ENCODE measurements at regions not wholly inside any gene's neighbourhood (a gene's known extent, or its start where the extent isn't known, plus 50 kb on each side); places are given as distances from the start of the nearest gene placed in this dataset.
"Not testable (repeated sequence)": the region's sequence is repeated elsewhere in the genome, so short reads cannot be mapped to it uniquely, and the experiment has no call there.

DNA sequence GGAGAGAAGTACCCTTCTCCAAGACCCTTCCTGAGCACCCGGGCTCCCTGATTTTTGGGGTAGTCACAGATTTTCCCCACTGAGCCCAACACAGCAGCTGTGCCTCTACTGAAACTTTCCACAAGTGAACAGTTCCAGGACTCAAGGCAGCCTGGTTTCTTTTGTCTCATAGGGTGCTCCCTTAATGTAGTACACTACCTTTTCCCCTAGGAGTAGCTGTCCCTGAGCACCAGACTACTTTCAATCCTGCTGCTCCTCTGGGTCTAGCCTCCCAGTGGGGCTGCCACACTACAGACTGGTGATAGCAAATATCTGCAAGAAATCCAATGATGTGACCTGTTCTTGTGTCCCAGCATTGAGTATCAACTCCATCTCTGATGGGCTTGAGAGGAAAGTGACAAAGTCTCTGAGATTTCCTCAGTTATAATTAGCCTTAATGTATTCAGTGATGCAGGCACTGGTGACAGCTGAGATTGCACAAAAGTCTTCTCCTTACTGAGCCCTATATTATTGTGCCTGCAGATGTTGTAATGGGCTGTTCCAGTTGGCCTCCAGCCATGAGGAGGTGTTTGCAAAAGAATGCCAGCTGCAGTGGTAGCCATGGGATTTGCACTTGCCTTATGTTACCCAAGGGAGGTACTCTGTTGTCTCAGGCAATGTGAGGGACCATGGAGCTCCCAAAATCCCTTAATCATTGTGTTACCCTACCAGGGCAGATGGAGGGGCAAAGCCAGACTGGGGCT is 1802.5 kb downstream of the EFNA5 start:
- no peak overlapping the region for H3K4me3 ChIP-seq
- TF ChIP-seq, protein P1, sequence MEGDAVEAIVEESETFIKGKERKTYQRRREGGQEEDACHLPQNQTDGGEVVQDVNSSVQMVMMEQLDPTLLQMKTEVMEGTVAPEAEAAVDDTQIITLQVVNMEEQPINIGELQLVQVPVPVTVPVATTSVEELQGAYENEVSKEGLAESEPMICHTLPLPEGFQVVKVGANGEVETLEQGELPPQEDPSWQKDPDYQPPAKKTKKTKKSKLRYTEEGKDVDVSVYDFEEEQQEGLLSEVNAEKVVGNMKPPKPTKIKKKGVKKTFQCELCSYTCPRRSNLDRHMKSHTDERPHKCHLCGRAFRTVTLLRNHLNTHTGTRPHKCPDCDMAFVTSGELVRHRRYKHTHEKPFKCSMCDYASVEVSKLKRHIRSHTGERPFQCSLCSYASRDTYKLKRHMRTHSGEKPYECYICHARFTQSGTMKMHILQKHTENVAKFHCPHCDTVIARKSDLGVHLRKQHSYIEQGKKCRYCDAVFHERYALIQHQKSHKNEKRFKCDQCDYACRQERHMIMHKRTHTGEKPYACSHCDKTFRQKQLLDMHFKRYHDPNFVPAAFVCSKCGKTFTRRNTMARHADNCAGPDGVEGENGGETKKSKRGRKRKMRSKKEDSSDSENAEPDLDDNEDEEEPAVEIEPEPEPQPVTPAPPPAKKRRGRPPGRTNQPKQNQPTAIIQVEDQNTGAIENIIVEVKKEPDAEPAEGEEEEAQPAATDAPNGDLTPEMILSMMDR (IDR thresholded peaks at IDR 0.05; ENCODE audit: control extremely low read depth, extremely low read depth) = no peak
- H3K9ac ChIP-seq (ENCODE audit: insufficient read depth in 1 of 2, low read length in 2 of 2) = no peak overlapping the region
- peak; percentile 19 for ATAC-seq (ENCODE audit: insufficient read depth, low FRiP score)
- H3K36me3 ChIP-seq (ENCODE audit: control insufficient read depth in 4 of 4, insufficient read depth in 4 of 4, low read length in 4 of 4) = no peaks in the 10 kb centered on the region
- H3K4me1 ChIP-seq (ENCODE audit: control insufficient read depth in 5 of 5, insufficient read depth in 5 of 5, low read length in 5 of 5) = peaks cover 0 to 3% (median 0%) of the 10 kb centered on the region in 5 donors
- H3K27ac ChIP-seq (ENCODE audit: low read depth in 1 of 2, low read length in 1 of 2) = no peak overlapping the region
- peaks cover 0 to 9% (median 3%) of the 10 kb centered on the region in 4 donors for H3K9me3 ChIP-seq (ENCODE audit: control insufficient read depth in 4 of 4, insufficient read depth in 3 of 4, low read length in 3 of 4)
- DNase-seq = peak; percentile 57 to 77 (median 74)
- no peaks in the 10 kb centered on the region for H3K27me3 ChIP-seq (ENCODE audit: control insufficient read depth in 3 of 3, insufficient read depth in 3 of 3, low read length in 2 of 3)
- WGBS, 2 donors = 93% methylated on average over 1 of the region's 1 CpG

DNA sequence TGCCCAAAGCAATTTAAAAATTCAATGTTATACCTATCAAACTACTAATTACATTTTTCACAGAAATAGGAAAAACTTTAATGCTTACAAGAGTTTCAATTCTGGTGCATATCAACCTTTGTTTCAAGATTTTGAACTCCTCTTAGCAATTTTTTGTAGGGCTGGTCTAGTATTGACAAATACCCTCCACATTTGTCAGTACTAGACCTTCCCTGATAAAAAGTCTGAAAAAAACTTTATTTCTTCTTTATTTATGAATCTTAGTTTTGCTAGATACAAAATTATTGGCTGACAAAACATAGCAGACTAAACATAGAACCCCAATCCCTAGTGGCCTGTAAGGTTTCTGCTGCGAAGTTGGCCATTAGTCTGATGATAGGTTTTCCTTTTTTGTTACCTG is 1804.9 kb downstream of the EFNA5 start:
- H3K27me3 ChIP-seq (ENCODE audit: control insufficient read depth in 3 of 3, insufficient read depth in 3 of 3, low read length in 2 of 3) = no peaks in the 10 kb centered on the region
- no peak overlapping the region for H3K9ac ChIP-seq (ENCODE audit: insufficient read depth in 1 of 2, low read length in 2 of 2)
- H3K9me3 ChIP-seq (ENCODE audit: control insufficient read depth in 4 of 4, insufficient read depth in 3 of 4, low read length in 3 of 4) = peaks cover 0 to 9% (median 3%) of the 10 kb centered on the region in 4 donors
- H3K4me3 ChIP-seq = no peak overlapping the region
- TF ChIP-seq, protein P1 (IDR thresholded peaks at IDR 0.05; ENCODE audit: control extremely low read depth, extremely low read depth) = no peak
- ATAC-seq (ENCODE audit: insufficient read depth, low FRiP score) = no peak
- DNase-seq = no peak
- H3K36me3 ChIP-seq (ENCODE audit: control insufficient read depth in 4 of 4, insufficient read depth in 4 of 4, low read length in 4 of 4) = no peaks in the 10 kb centered on the region
- H3K27ac ChIP-seq (ENCODE audit: low read depth in 1 of 2, low read length in 1 of 2) = no peak overlapping the region
- WGBS, 2 donors = 88 to 97% methylated on average over 1 of the region's 1 CpG
- peaks cover 0 to 3% (median 0%) of the 10 kb centered on the region in 5 donors for H3K4me1 ChIP-seq (ENCODE audit: control insufficient read depth in 5 of 5, insufficient read depth in 5 of 5, low read length in 5 of 5)

DNA sequence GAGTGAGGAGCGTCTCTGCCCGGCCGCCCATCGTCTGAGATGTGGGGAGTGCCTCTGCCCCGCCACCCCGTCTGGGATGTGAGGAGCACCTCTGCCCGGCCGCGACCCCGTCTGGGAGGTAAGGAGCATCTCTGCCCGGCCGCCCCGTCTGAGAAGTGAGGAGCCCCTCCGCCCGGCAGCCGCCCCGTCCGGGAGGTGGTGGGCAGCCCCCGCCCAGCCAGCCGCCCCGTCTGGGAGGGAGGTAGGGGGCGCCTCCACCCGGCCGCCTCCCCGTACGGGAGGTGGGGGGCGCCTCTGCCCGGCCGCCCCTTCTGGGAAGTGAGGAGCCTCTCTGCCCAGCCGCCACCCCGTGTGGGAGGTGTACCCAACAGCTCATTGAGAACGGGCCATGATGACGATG is 1811.4 kb downstream of the EFNA5 start:
- not testable (repeated sequence) for H3K27ac ChIP-seq (ENCODE audit: low read depth in 1 of 2, low read length in 1 of 2); H3K9me3 ChIP-seq (ENCODE audit: control insufficient read depth in 4 of 4, insufficient read depth in 3 of 4, low read length in 3 of 4); ATAC-seq (ENCODE audit: insufficient read depth, low FRiP score); DNase-seq; H3K9ac ChIP-seq (ENCODE audit: insufficient read depth in 1 of 2, low read length in 2 of 2); H3K4me1 ChIP-seq (ENCODE audit: control insufficient read depth in 5 of 5, insufficient read depth in 5 of 5, low read length in 5 of 5); H3K27me3 ChIP-seq (ENCODE audit: control insufficient read depth in 3 of 3, insufficient read depth in 3 of 3, low read length in 2 of 3); H3K4me3 ChIP-seq; H3K36me3 ChIP-seq (ENCODE audit: control insufficient read depth in 4 of 4, insufficient read depth in 4 of 4, low read length in 4 of 4)
- WGBS, 2 donors = 97 to 98% methylated on average over 25 to 33 of the region's 33 CpGs

DNA sequence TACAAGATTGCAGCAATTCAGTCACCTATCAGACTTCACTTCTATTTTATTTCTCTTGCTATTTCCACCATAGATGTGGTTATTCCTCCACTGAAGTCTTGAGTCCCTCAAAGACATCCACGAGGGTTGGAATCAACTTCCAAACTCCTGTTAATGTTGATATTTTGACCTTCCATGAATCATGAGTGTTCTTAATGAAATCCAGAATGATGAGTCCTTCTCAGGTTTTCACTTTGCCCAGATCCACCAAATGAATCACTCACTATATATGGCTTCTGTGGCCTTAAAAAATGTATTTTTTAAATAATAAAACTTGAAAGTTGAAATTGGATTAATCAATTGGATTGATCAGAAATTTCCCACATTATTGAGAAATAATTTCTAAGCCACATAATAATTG is 1821.0 kb downstream of the EFNA5 start:
- no peak overlapping the region for H3K27ac ChIP-seq (ENCODE audit: low read depth in 1 of 2, low read length in 1 of 2)
- WGBS, 2 donors = 60 to 69% methylated on average over 1 of the region's 1 CpG
- no peaks in the 10 kb centered on the region for H3K36me3 ChIP-seq (ENCODE audit: control insufficient read depth in 4 of 4, insufficient read depth in 4 of 4, low read length in 4 of 4)
- ATAC-seq (ENCODE audit: insufficient read depth, low FRiP score) (no peak), DNase-seq (no peak)
- no peaks in the 10 kb centered on the region for H3K27me3 ChIP-seq (ENCODE audit: control insufficient read depth in 3 of 3, insufficient read depth in 3 of 3, low read length in 2 of 3)
- TF ChIP-seq, protein P1 (IDR thresholded peaks at IDR 0.05; ENCODE audit: control extremely low read depth, extremely low read depth) = no peak
- H3K9ac ChIP-seq (ENCODE audit: insufficient read depth in 1 of 2, low read length in 2 of 2) = no peak overlapping the region
- H3K4me3 ChIP-seq = no peak overlapping the region
- H3K9me3 ChIP-seq (ENCODE audit: control insufficient read depth in 4 of 4, insufficient read depth in 3 of 4, low read length in 3 of 4) = no peaks in the 10 kb centered on the region
- H3K4me1 ChIP-seq (ENCODE audit: control insufficient read depth in 5 of 5, insufficient read depth in 5 of 5, low read length in 5 of 5) = no peaks in the 10 kb centered on the region
